ENCODE measurements at regions not wholly inside any gene's neighbourhood (a gene's known extent, or its start where the extent isn't known, plus 50 kb on each side); places are given as distances from the start of the nearest gene placed in this dataset.

GRCh38 chr11:15625691-15626090 is 511.0 kb downstream of the INSC start:
- FAIRE-seq, result no peak

GRCh38 chr11:15627560-15627959 is 512.8 kb downstream of the INSC start:
- no peak for FAIRE-seq

GRCh38 chr11:15629690-15630321 is 515.1 kb downstream of the INSC start:
- no peak for FAIRE-seq

GRCh38 chr11:15630896-15631295 is 516.2 kb downstream of the INSC start:
- no peak for FAIRE-seq

- no peak for FAIRE-seq
Observed at GRCh38 chr11:15635521-15635920, 520.8 kb downstream of the INSC start.

GRCh38 chr11:15636521-15637089 is 521.9 kb downstream of the INSC start:
- FAIRE-seq, result no peak

- no peak for FAIRE-seq
Observed at GRCh38 chr11:15638386-15638787, 523.7 kb downstream of the INSC start.

- no peak for FAIRE-seq
Observed at GRCh38 chr11:15640318-15640717, 525.6 kb downstream of the INSC start.

- FAIRE-seq, result no peak
Observed at GRCh38 chr11:15641271-15642045, 526.7 kb downstream of the INSC start.

GRCh38 chr11:15645201-15645600 is 530.5 kb downstream of the INSC start:
- no peak for FAIRE-seq

- FAIRE-seq, result no peak
Observed at GRCh38 chr11:15649371-15650104, 534.8 kb downstream of the INSC start.

GRCh38 chr11:15650105-15650938 is 535.6 kb downstream of the INSC start:
- FAIRE-seq, result peak; percentile 90

- FAIRE-seq, result no peak
Observed at GRCh38 chr11:15651033-15651432, 536.3 kb downstream of the INSC start.

GRCh38 chr11:15651816-15652215 is 537.1 kb downstream of the INSC start:
- FAIRE-seq, result no peak

GRCh38 chr11:15653191-15653710 is 538.5 kb downstream of the INSC start:
- FAIRE-seq, result no peak

- no peak for FAIRE-seq
Observed at GRCh38 chr11:15654451-15654850, 539.7 kb downstream of the INSC start.

GRCh38 chr11:15655552-15655951 is 540.8 kb downstream of the INSC start:
- no peak for FAIRE-seq

- no peak for FAIRE-seq
Observed at GRCh38 chr11:15657264-15657663, 542.5 kb downstream of the INSC start.

GRCh38 chr11:15660496-15660895 is 545.8 kb downstream of the INSC start:
- no peak for FAIRE-seq

- no peak for FAIRE-seq
Observed at GRCh38 chr11:15662285-15662684, 547.6 kb downstream of the INSC start.

- no peak for FAIRE-seq
Observed at GRCh38 chr11:15663777-15664218, 549.1 kb downstream of the INSC start.

GRCh38 chr11:15665368-15665871 is 550.7 kb downstream of the INSC start:
- FAIRE-seq, result no peak
